Ecto neural progenitor cell (in vitro differentiated cells): ENCODE measurements at regions not wholly inside any gene's neighbourhood (a gene's known extent, or its start where the extent isn't known, plus 50 kb on each side); places are given as distances from the start of the nearest gene placed in this dataset.

Experiments
- DNase-seq: peaks from one replicate; pipeline ENCODE4 v3.0.0-alpha.2; 2018; ENCODE audit warnings: low spot score

DNA sequence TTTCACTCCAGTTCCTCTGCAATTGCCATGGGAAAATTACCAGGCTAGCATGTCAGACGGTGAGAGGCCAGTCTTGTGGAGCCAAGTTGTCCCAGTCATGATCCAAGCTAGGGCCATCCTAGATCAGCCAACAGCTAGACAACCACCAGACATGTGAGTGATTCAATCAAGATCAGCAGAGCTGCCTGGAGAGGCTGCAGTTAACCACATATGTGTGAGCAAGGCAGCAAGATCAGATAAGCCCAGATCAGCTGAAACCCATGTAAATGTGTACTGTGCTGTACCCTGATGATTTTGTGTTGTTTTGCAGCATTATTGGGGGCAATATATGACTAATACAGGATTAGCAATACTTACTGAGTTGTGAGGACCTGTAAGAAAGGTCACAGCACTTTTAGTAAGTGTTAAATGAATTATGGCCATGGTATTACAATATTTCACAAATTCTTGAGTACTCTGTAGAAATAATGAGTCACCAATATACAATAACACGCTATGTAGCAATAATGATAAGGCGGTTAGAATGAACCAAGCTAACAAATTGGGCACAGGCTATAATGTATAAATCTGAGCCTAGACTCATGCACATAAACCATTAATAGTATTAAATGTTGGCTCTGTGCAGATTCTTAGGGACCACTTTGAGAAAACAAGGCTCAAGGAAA, 91.4 kb downstream of the SUDS3 start:
- DNase-seq: no peak

DNA sequence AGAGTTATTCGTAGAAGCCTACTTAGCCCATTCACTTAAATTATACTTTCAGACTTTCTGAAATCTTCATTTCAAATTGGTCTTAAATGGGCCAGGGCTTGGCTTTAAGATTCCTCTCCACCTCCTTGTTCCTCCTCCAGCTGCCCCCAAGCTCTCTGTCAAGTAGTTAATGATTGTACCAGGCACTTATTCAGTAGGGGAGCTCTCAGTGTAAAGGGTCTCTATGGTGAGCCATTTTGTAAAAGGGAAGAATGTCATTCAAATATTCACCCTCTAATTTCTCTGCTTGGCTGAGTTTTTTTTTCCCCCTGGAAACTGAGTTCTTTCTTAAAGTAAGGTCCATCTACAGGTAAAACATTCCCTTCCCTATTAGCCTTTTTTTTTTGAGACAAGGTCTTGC, 96.6 kb downstream of the SUDS3 start:
- no peak for DNase-seq

DNA sequence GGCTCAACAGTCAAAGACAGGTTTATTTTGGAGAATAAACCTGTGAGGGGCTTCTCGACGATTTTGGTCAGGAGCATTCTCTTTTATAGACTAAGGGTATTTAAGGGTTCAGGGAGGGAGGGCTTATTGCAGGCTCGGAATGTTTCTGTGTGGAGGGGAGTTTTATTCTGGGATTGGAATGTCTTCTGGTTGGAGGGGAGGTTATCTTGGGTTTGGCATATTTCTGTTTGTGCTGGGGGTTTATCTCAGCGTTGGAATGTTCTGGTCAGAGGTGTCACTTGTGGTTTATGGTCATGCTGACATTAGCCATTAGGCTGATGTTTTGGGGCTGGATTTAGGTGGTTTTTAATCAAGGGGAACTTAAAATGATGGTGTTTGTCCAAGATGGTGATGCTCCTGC, 103.9 kb downstream of the SUDS3 start:
- DNase-seq: no peak

DNA sequence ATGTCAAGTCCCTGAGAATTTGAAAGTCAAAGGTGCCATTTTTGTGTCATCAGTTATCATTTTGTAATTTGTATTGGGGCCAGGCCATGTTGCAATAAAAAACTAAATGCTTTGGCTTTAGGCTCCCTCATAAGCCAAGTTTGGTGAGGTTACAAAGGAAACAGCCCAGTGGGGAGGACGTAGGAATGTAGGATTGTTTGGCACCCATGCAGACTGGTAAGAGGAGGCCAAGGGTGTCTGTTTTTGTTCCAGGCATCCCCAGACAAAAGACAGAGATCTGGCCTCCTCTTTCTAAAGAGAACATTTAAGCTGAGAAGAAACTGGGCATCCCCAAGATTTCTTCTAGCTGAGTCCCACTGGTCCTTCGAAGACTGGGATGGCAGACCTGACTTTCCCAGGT, 111.7 kb downstream of the SUDS3 start:
- DNase-seq: no peak

DNA sequence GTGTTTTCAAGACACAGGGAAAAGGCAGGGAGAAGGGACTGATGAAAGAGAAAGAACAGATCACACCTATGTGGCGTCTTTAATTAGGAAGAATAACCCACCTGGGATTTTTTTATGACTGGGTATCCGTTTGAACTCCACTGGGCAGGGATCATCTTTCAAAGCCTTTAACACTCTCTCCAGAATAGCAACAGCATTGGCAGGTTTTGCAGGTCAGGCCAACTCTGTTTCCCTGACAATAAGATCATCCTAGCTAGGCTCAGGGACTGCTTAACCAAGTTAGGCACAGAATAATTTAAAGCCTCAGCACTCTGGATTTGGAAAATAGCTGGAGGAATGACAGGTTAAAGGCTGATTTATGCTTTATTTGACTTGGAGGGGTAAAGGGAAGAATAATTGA, 117.6 kb downstream of the SUDS3 start:
- DNase-seq: no peak

DNA sequence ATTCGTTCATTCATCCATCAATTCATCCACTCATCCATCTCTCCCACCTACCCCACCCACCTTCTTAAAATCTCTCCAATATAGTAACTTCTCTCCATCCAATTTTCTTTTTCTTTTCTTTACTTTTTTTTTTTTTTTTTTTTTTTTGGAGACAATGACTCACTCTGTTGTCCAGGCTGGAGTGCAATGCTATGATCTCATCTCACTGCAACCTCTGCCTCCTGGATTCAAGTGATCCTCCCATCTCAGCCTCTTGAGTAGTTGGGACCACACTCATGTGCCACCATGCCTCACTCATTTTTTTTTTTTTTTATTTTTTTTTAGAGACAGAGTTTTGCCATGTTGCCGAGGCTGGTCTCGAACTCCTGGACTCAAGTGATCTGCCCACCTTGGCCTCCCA, 118.4 kb downstream of the SUDS3 start:
- no peak for DNase-seq

DNA sequence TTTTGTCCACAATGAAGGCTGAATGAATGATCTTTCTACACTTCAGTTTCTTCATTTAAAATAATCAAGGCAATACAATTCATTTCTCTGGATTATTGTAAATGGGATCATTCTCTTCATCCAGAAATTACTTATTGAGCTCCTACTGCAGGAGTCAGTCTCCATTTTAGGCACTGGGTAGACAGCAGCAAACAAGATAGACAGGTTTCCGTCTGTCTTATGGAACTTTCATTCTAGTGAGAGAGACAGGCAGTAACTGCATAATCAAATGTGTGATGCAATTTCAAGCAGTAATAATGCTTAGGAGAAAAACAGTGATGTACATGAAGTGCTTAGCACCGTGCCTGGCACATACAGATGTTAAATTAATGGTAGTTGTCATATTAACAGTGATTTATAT, 118.9 kb downstream of the SUDS3 start:
- no peak for DNase-seq

DNA sequence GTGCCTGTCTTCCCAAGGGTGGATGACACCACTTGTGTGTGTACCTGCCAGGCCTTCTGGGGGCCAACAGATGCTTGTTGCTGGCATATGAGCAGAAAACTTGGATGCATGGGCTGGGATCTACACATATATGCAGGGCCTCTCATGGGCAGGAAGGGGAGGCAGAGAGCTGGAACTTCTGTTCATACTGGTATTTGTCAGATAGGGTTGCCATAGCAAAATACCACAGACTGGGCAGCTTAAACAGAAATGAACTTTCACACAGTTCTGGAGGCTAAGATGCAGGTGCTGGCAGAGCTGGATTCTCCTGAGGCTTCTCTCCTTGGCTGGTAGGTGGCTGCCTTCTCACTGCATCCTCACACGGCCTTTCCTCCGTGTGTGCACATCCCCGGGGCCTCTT, 121.8 kb downstream of the SUDS3 start:
- no peak for DNase-seq

DNA sequence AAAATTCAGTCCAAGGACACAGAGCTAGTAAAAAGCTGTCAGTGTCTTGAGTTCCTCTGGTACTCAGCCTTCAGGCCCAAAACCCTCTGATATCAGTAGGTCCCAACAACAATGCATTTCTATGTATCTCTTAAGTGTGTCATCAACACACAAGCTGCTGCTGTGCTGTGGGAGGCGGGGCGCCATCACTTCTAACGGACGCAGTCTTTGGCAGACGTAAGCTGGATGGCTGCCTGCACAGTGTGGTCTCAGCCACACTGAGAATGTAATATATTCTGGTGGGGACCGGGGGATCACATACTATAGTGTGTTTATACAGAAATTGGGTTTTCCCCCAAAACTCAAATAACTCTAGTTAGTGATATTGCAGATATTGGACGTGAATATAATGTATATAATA, 123.9 kb downstream of the SUDS3 start:
- DNase-seq: no peak

DNA sequence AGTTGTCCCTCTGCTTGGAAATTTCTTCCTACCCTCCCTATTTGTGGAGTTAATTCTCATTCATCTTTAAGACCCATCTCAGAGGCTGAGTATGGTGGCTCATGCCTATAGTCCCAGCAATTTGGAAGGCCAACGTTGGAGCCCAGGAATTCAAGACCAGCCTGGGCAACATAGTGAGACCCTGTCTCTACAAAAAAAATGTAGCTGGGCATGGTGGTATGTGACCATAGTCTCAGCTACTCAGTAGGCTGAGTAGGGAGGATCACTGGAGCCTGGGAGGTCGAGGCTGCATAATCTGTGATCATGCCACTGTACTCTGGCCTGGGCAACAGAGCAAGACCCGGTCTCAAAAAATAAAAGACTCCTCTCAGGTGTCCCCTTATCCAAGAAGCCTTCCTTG, 125.1 kb downstream of the SUDS3 start:
- DNase-seq: no peak

DNA sequence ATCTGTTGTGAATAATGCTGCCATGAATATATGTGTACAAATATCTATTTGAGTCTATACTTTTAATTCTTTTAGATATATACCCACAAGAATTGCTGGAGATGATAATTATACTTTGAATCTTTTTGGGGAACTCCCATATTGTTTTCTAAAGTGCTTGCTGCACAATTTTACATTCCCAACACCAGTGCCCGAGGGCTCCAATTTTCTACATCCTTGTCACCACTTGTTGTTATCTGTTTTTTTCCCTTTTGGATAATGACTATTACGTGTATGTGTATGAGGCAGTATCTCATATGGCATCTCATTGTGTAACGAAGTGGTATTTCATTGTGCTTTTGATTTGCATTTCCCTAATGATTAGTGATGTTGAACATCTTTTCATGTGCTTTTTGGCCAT, 127.1 kb downstream of the SUDS3 start:
- no peak for DNase-seq

DNA sequence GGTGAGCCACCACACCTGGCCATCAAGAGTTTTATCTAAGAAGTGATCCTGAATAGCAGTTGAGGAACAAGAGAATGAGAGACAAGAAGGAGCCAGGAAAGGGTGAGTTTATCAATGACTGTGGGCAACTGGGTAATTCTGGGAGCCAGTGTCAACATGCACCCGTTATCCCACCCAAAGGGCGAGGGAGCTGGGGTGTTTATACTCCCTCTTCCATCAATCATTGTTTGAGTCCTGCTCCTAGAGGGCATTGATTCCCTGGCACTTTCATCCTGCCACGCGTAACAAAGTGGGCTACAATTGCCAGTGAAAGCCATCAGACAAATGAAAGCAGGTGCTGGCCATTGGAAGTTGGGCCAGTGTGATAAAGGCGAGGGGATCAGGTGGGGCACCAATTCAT, 136.3 kb downstream of the SUDS3 start:
- DNase-seq: no peak

DNA sequence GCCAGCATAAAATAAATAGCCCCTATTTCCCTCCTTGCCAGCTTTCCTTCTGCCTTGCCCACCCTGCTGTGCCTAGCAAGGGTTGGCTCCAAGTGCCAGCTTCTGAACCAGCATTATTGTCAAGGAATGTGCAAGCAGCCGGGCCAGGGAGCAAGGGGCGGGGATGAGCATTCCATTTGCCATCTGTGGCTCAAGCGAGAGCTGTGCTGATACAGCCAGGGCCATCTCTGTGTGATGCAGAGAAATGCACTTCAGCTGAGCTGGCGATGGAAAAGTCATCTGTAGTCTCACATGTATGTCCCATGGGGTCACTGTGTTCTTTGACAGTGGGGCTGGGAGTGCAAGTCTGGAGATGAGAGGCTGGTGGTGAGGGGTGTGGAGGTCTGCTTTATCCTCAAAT, 137.3 kb downstream of the SUDS3 start:
- DNase-seq: no peak

DNA sequence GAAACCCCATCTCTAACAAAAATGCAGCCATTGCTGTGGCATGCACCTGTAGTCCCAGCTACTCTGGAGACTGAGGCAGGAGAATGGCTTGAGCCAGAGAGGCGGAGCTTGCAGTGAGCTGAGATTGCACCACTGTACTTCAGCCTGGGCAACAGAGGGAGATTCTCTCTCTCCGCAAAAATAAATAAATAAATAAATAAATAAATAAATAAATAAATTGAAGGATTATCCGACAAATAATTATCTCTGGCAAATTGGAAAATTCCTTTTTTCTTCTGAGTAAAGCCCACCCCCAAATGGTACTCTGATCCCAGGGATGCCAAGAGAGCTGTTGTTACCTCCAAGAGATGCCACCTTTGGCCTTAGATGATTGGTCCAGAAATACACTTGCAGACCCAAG, 137.9 kb downstream of the SUDS3 start:
- no peak for DNase-seq

DNA sequence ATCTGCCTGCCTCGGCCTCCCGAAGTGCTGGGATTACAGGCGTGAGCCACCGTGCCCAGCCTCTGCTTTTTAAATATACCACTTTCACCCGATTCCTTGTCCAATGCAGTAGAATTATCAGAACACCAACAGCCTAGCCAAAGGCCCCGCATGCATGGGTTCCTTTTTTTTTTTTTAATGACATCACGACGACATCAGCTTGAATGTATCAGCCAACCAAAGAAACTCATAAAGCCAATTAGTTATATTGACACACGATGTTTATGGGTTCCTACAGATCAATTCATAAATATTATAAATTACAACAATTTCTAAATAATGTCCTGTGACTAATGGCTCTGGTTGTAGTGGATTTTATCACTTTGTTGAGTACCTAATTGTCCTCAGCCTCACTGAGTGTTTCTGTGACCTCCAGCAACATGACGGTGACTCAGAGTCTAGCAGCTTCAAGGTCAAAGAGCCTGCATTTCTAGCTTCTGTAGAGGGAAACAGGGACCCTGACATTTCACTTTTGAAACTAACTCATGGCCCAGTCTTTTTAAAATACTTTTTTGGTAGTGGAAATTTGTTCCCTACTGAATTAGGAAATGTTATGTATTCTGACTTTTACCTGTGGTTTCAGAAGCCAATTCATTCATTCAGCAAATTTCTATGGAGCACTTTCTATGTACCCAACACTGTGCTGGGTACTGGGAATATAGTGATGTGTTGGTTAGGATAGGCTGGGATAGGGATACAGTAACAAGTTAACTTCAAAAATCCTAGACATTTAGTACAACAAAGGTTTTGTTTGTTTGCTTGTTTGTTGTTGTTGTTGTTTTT, 144.1 kb downstream of the SUDS3 start:
- DNase-seq: no peak

DNA sequence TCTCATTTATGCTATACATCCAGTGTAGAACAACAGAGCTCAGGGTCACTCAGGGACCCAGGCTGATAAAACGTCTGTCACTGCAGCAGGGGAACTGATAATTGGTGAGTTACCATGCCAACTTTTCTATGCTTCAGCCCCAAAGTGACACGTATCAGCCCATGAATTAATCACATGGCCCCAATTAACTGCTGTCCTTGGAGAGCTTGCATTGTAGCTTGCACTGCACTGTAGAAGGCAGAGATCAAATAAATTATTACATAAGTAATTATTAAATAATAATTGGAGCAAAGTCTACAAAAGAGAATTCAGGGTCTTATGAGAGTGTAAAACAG, 144.6 kb downstream of the SUDS3 start:
- DNase-seq: no peak

DNA sequence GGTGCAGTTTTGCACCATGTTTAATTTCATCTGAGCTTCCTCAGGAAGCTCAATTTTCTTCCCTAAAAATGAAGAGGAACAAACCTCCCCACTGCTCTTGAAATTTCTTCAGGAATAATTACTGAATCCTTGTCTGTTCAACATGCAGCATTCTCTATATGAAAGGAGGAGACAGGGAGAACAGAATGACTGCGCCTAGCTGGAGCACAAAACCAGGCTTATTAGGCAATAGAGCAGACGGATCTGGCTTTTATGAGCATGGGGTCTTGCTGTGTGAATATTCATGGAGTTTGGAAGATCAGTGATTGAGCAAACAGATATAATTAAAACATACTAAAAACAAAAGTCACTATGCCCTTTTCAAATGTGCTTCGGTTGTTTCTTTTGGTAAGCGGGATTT, 148.1 kb downstream of the SUDS3 start:
- DNase-seq: no peak

DNA sequence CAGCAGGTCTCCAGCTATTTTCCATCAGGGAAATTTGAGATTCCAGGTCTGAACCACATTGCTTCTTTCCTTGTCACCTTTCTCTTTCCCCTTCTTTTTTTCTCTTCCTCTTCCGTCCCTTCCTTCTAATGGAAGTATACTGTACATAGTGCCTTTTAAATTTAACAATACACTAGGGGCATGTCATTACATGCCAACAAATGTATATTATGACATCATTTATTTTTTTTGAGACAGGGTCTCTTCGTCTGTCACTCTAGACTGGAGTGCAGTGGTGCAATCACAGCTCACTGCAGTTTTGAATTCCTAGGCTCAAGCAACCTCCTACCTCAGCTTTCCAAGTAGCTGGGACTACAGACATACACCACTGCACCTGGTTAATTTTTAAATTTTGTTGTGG, 148.9 kb downstream of the SUDS3 start:
- no peak for DNase-seq

DNA sequence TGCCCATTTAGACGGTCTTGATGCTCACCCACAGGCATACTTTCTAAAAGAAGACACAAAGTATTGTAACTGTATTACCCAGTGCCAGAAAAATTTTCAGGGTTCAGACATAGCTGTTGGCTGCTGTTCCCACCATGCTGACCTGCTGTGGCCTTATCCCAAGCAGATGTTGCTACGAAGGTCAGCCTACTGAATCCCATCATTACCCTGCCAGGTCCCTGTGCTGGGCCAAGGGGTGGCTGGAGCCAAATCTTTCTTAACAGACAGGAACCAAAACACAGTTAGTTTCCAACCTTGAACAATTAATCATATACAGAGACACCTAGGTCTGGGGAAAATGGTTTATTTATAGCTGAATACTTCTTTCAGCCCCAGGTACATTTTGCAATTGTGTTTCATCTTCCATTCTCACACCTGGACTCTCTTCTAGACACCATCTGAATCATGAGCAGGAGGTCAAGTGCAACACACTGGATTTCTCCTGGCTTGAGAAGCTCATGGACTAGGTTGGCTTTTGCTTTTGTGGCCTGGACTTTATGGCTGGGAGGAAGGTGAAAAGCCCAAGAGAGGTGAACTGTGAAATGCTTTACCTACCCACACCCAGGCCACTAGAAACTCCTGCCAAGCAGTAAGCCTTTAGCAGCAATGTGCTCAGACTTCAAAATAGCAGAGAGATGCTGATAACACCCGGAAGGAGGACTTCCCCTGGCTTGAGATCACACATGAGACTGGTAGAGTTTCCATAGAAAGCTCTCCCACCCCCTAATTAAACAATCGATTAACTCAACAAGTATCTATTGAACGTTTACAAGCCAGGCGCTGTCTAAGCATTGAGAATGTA, 150.1 kb downstream of the SUDS3 start:
- DNase-seq: no peak

DNA sequence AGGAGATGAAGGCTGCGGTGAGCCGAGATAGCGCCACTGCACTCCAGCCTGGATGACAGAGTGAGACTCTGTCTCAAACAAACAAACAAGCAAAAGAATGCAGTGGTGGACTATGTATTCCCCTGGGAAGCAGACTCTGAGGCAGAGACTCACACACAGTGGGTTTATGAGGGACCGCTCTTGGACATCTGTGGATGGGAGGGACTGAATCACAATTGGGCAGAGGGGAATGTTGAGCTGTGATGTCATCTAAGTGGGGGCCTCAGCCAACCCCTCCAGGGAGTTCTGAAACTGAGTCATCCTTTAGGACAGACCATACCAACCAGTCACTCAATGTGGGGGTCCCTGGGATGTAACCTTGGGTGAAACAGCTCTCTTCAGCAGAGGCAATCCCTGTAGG, 151.0 kb downstream of the SUDS3 start:
- DNase-seq: no peak

DNA sequence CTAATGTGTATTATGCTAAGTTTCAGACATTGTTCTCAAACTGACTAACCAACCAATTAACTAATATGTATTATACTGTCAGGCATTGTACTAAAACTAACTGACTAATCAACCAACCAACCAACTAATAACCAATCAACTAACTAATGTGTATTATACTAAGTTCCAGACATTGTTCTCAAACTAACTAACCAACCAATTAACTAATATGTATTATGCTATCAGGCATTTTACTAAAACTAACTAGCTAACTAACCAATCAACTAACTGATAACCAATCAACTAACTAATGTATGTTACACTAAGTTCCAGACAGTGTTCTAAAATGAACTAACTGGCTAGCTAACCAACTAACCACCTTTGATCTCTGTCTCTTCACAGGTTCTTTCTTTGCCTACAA, 152.3 kb downstream of the SUDS3 start:
- no peak for DNase-seq

DNA sequence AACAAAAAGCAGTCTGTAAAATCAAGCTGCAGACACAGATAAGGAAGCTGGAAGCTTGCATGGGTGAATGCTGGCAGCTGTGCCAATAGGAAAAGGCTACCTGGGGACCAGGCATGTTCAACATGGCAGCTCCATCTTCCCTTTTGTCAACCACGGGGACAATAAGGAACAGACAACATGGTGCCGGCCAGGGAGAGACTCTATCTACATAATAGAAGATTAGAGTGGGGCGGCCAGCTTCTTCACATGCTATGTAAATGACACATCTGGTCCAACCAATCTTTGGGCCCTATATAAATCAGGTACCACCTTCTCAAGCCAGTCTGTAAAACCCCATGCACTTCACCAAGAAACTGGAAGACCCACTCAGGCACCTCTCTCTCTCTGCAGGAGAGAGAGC, 157.6 kb downstream of the SUDS3 start:
- DNase-seq: no peak

DNA sequence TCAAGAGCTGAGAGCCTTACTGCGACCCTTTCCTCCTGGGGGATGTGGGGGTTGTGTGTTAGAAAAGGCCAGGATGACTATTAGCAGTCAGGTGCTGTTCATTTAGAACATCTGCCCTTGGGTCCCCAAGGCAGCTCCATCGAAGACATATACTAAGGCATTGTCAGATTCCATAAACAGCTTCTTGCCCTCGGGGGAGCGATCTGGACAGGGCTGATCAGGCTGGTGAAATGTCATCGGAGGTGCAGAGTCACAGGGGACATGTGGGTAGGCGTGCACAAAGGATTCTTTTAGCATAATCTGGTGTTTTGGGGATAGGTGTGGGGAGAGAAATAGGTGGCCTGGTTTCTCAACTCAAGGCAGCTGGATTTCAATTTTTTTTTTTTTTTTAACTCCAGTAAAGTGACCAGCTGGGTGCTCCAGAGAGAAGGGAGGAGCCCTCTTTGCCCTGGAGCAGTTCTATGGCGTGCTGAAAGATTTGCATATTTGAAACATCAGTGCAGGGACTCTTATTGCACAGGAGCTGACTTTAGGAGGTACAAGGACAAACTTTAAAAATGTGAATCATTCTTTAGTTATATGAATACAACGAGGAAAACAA, 160.1 kb downstream of the SUDS3 start:
- no peak for DNase-seq
